ENCODE measurements at regions not wholly inside any gene's neighbourhood (a gene's known extent, or its start where the extent isn't known, plus 50 kb on each side); places are given as distances from the start of the nearest gene placed in this dataset.

- in situ Hi-C loops (cut with MboI; ENCODE audit: low pct_ligation_motif_present in 1 of 4, low pct_unique_long_range_greater_than_20kb in 1 of 4, low sequenced_read_pairs in 3 of 4) (no loop called here), intact Hi-C loops (cut with DNase I; ENCODE audit: low total_unique reads) (no loop called here)
- DNase-seq = no peak
- 78 to 92% methylated on average over 1 of the region's 1 CpG for WGBS, 2 donors (ENCODE audit: low coverage in 1 of 2)
- no peaks in the 10 kb centered on the region for H3K36me3 ChIP-seq
- no peak overlapping the region for H3K4me3 ChIP-seq
- no peak overlapping the region for H3K27ac ChIP-seq
- H3K4me1 ChIP-seq = no peaks in the 10 kb centered on the region
- no peaks in the 10 kb centered on the region for H3K9me3 ChIP-seq
- H3K27me3 ChIP-seq = no peaks in the 10 kb centered on the region
- TF ChIP-seq POLR2AphosphoS5 (IDR thresholded peaks at IDR 0.05) (no peak), CTCF (IDR thresholded peaks at IDR 0.05) (no peak), EP300 (IDR thresholded peaks at IDR 0.05; ENCODE audit: low read depth) (no peak), POLR2A (IDR thresholded peaks at IDR 0.05) (no peak)
Measured at GRCh38 chr15:61476741-61477140, 247.6 kb upstream of the RORA start.

GRCh38 chr15:61474796-61475195, 245.7 kb upstream of the RORA start:
- TF ChIP-seq EP300 (IDR thresholded peaks at IDR 0.05; ENCODE audit: low read depth) (no peak), POLR2AphosphoS5 (IDR thresholded peaks at IDR 0.05) (no peak), CTCF (IDR thresholded peaks at IDR 0.05) (no peak), POLR2A (IDR thresholded peaks at IDR 0.05) (no peak)
- Histone ChIP-seq H3K4me3 (no peak overlapping the region), H3K36me3 (no peaks in the 10 kb centered on the region), H3K9me3 (no peaks in the 10 kb centered on the region), H3K4me1 (no peaks in the 10 kb centered on the region), H3K27me3 (no peaks in the 10 kb centered on the region), H3K27ac (no peak overlapping the region)
- 65 to 67% methylated on average over 1 of the region's 1 CpG for WGBS, 2 donors (ENCODE audit: low coverage in 1 of 2)
- DNase-seq = no peak
- intact Hi-C loops (cut with DNase I; ENCODE audit: low total_unique reads) (no loop called here), in situ Hi-C loops (cut with MboI; ENCODE audit: low pct_ligation_motif_present in 1 of 4, low pct_unique_long_range_greater_than_20kb in 1 of 4, low sequenced_read_pairs in 3 of 4) (no loop called here)

GRCh38 chr15:61467823-61468222, 238.7 kb upstream of the RORA start:
- H3K4me1 ChIP-seq = no peaks in the 10 kb centered on the region
- H3K9me3 ChIP-seq = no peaks in the 10 kb centered on the region
- 50 to 58% methylated on average over 2 of the region's 2 CpGs for WGBS, 2 donors (ENCODE audit: low coverage in 1 of 2)
- DNase-seq = no peak
- intact Hi-C loops (cut with DNase I; ENCODE audit: low total_unique reads) = no loop called here
- no peak overlapping the region for H3K27ac ChIP-seq
- in situ Hi-C loops (cut with MboI; ENCODE audit: low pct_ligation_motif_present in 1 of 4, low pct_unique_long_range_greater_than_20kb in 1 of 4, low sequenced_read_pairs in 3 of 4) = no loop called here
- TF ChIP-seq POLR2AphosphoS5 (IDR thresholded peaks at IDR 0.05) (no peak), POLR2A (IDR thresholded peaks at IDR 0.05) (no peak), EP300 (IDR thresholded peaks at IDR 0.05; ENCODE audit: low read depth) (no peak), CTCF (IDR thresholded peaks at IDR 0.05) (no peak)
- no peaks in the 10 kb centered on the region for H3K27me3 ChIP-seq
- no peaks in the 10 kb centered on the region for H3K36me3 ChIP-seq
- H3K4me3 ChIP-seq = no peak overlapping the region

- Histone ChIP-seq H3K27me3 (no peaks in the 10 kb centered on the region), H3K27ac (no peak overlapping the region), H3K4me1 (no peaks in the 10 kb centered on the region), H3K36me3 (no peaks in the 10 kb centered on the region), H3K4me3 (no peak overlapping the region), H3K9me3 (no peaks in the 10 kb centered on the region)
- TF ChIP-seq CTCF (IDR thresholded peaks at IDR 0.05) = no peak
- no peak for TF ChIP-seq EP300 (IDR thresholded peaks at IDR 0.05; ENCODE audit: low read depth)
- TF ChIP-seq POLR2A (IDR thresholded peaks at IDR 0.05) = no peak
- no peak for TF ChIP-seq POLR2AphosphoS5 (IDR thresholded peaks at IDR 0.05)
- 67% methylated on average over 6 to 8 of the region's 9 CpGs for WGBS, 2 donors (ENCODE audit: low coverage in 1 of 2)
- in situ Hi-C loops (cut with MboI; ENCODE audit: low pct_ligation_motif_present in 1 of 4, low pct_unique_long_range_greater_than_20kb in 1 of 4, low sequenced_read_pairs in 3 of 4) (no loop called here), intact Hi-C loops (cut with DNase I; ENCODE audit: low total_unique reads) (no loop called here)
- no peak for DNase-seq
Measured at GRCh38 chr15:61459785-61460707, 230.9 kb upstream of the RORA start.
